ENCODE measurements at regions not wholly inside any gene's neighbourhood (a gene's known extent, or its start where the extent isn't known, plus 50 kb on each side); places are given as distances from the start of the nearest gene placed in this dataset.
"Not testable (repeated sequence)": the region's sequence is repeated elsewhere in the genome, so short reads cannot be mapped to it uniquely, and the experiment has no call there.

DNA sequence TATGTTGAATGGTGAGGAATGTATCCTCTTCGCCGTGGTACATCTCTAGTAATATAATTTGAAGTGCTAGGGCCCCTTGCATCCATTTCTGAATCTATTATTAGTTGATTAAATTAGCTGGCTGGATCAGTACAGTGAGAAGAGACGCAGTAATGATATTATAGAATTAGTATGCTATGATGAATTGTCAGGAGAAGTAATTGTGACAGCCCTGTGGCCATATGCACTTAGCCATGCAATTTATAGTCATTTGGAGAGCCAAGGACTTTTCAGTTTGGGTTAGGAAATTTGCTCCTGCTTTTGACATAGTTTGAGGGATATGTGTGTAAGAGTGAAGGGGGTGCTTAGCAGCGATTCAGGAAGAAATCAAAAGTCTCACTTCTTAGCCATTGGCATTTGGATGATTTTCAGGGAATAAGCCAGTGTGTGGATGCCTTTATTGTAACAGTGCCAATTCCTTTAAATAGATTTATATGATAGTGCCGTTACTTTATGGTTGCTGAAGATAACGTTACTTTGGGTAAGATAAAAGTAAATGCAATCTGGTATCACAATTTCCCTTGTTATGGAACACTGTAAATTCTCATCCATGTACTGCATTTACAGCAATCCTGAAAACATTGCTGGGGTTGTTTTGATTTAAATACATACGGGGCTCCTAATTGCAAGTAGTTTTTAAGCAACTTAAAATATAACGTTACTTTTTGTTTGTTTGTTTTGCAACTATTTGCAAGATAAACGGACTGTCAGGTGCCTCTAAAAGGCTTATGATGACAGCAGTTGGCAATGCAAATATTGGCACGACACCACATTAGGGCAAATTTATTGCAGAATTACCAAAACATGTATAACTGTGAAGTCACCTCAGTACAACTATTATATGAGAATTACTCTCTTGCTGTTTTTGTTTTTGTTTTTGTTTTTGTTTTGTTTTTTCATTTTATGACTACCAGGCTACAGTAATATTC lies 875.4 kb upstream of the WWC1 start:
- TF ChIP-seq, protein P1, sequence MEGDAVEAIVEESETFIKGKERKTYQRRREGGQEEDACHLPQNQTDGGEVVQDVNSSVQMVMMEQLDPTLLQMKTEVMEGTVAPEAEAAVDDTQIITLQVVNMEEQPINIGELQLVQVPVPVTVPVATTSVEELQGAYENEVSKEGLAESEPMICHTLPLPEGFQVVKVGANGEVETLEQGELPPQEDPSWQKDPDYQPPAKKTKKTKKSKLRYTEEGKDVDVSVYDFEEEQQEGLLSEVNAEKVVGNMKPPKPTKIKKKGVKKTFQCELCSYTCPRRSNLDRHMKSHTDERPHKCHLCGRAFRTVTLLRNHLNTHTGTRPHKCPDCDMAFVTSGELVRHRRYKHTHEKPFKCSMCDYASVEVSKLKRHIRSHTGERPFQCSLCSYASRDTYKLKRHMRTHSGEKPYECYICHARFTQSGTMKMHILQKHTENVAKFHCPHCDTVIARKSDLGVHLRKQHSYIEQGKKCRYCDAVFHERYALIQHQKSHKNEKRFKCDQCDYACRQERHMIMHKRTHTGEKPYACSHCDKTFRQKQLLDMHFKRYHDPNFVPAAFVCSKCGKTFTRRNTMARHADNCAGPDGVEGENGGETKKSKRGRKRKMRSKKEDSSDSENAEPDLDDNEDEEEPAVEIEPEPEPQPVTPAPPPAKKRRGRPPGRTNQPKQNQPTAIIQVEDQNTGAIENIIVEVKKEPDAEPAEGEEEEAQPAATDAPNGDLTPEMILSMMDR (IDR thresholded peaks at IDR 0.05; ENCODE audit: low read depth, low read length), result no peak
- TF ChIP-seq MYC (IDR thresholded peaks at IDR 0.05; ENCODE audit: low read depth, low read length), result no peak
- TF ChIP-seq, protein P2, sequence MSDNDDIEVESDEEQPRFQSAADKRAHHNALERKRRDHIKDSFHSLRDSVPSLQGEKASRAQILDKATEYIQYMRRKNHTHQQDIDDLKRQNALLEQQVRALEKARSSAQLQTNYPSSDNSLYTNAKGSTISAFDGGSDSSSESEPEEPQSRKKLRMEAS (IDR thresholded peaks at IDR 0.05; ENCODE audit: low read depth, low read length), result no peak
- no peak for TF ChIP-seq POLR2A (IDR thresholded peaks at IDR 0.05; ENCODE audit: extremely low read depth, insufficient read length)
- no peak for DNase-seq (ENCODE audit: low read depth)
- no peak overlapping the region for H3K4me3 ChIP-seq (ENCODE audit: low read depth, low read length)

DNA sequence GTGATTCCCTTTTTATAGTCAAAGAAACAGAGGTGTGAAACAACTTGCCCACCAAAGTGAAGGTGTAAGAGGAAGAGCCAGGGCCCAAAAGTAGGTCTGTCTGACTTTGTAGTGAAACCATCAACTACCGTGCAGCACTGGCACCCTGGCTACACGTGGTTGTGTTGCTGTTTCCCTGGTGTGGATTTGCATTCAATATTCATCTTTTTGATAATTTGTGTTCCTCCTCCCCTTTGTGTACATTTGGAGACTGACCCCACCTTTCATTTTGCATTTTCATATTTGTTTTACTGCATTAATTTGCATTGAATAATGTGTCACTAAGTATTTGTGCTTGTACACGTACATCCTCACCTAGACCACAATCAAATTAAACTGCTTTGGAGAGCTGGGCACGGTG lies 873.8 kb upstream of the WWC1 start:
- TF ChIP-seq, protein P2 (IDR thresholded peaks at IDR 0.05; ENCODE audit: low read depth, low read length), result no peak
- TF ChIP-seq, protein P1 (IDR thresholded peaks at IDR 0.05; ENCODE audit: low read depth, low read length), result no peak
- no peak for TF ChIP-seq POLR2A (IDR thresholded peaks at IDR 0.05; ENCODE audit: extremely low read depth, insufficient read length)
- no peak for TF ChIP-seq MYC (IDR thresholded peaks at IDR 0.05; ENCODE audit: low read depth, low read length)
- no peak for DNase-seq (ENCODE audit: low read depth)
- no peak overlapping the region for H3K4me3 ChIP-seq (ENCODE audit: low read depth, low read length)

DNA sequence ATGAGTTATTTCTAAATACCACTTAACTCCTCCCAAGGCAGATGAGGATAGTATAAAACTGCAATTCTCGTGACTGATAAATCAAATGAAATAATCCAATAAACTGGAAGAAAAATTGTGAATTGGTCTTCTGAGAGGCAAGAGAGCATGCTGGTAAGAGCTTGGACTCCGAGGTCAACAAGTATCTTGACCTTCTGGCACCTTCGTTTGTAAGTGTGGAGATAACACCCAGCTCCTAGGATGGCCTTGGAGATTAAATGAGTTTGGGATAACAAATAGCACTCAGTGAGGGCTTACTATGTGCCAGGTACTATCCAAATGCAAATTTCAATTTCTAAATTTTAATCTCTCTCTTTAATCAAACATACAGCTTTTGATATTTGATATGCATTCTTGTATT lies 866.3 kb upstream of the WWC1 start:
- no peak overlapping the region for H3K4me3 ChIP-seq (ENCODE audit: low read depth, low read length)
- no peak for DNase-seq (ENCODE audit: low read depth)
- no peak for TF ChIP-seq POLR2A (IDR thresholded peaks at IDR 0.05; ENCODE audit: extremely low read depth, insufficient read length)
- TF ChIP-seq, protein P2 (IDR thresholded peaks at IDR 0.05; ENCODE audit: low read depth, low read length), result no peak
- TF ChIP-seq, protein P1 (IDR thresholded peaks at IDR 0.05; ENCODE audit: low read depth, low read length), result no peak
- TF ChIP-seq MYC (IDR thresholded peaks at IDR 0.05; ENCODE audit: low read depth, low read length), result no peak

DNA sequence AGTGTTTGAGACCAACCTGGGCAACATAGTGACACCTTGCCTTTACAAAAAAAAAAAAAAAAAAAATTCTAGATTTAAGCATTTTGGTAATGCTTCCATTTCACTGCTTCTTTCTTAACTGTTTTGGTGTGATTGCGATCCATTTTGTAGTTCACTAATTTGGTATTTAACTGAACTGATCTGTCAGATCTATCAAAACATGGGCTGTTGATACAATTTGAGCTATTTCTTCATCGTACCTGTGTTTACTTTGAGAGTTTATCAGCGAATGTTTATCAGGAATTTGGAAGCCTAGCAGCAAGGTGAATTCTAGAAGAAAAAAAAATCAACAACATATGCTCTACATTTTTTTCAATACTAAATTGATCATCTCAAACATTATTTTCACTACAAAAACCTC lies 864.9 kb upstream of the WWC1 start:
- H3K4me3 ChIP-seq (ENCODE audit: low read depth, low read length), result no peak overlapping the region
- no peak for DNase-seq (ENCODE audit: low read depth)
- TF ChIP-seq POLR2A (IDR thresholded peaks at IDR 0.05; ENCODE audit: extremely low read depth, insufficient read length), result no peak
- TF ChIP-seq, protein P2 (IDR thresholded peaks at IDR 0.05; ENCODE audit: low read depth, low read length), result no peak
- TF ChIP-seq, protein P1 (IDR thresholded peaks at IDR 0.05; ENCODE audit: low read depth, low read length), result no peak

DNA sequence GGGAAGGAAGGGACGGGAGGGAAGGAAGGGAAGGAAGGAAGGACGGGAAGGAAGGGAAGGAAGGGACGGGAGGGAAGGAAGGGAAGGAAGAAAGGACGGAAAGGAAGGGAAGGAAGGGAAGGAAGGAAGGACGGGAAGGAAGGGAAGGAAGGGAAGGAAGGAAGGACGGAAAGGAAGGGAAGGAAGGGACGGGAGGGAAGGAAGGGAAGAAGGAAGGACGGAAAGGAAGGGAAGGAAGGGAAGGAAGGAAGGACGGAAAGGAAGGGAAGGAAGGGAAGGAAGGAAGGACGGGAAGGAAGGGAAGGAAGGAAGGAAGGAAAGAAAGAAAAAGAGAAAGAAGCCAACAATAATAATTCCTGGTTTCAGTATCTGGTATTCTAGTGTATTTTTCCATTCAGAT lies 863.8 kb upstream of the WWC1 start:
- not testable (repeated sequence) for H3K4me3 ChIP-seq (ENCODE audit: low read depth, low read length); DNase-seq (ENCODE audit: low read depth)

DNA sequence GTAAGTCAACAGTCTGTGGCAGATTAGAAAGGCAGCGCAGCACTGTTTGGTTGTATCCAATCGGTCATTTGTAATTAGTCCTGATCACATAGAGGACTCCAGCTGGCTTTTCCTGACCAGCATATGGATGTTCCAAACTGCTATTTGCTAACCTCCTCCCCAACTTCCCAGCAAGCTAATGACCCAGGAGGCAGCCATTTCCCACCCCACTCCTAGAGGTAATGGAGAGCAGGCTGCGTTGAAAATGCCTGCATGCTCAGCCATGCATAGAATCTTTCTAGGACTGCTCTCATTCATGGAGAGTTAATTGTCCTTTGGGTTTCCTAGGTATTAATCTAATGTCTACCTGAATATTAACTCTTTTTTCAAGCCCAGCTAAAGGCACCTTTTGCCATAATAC lies 850.6 kb upstream of the WWC1 start:
- no peak overlapping the region for H3K4me3 ChIP-seq (ENCODE audit: low read depth, low read length)
- TF ChIP-seq, protein P2 (IDR thresholded peaks at IDR 0.05; ENCODE audit: low read depth, low read length), result no peak
- TF ChIP-seq, protein P1 (IDR thresholded peaks at IDR 0.05; ENCODE audit: low read depth, low read length), result no peak
- TF ChIP-seq POLR2A (IDR thresholded peaks at IDR 0.05; ENCODE audit: extremely low read depth, insufficient read length), result no peak
- TF ChIP-seq MYC (IDR thresholded peaks at IDR 0.05; ENCODE audit: low read depth, low read length), result no peak
- DNase-seq (ENCODE audit: low read depth), result no peak

Measured in NB4 (cell line).